Loucy (cell line): ENCODE measurements at regions not wholly inside any gene's neighbourhood (a gene's known extent, or its start where the extent isn't known, plus 50 kb on each side); places are given as distances from the start of the nearest gene placed in this dataset.

Source experiments
- CTCF ChIP-seq: fragments of 200-600 bp; sonication (generic); conservative IDR thresholded peaks from 2 replicates; pipeline ENCODE4 v1.5.1; 2014; ENCODE audit warnings: mild to moderate bottlenecking, antibody characterized with exemption, low read length
- EZH2phosphoT487 ChIP-seq: fragments of 200-600 bp; IDR thresholded peaks from 2 replicates; pipeline ENCODE4 v1.6.1; 2018; ENCODE audit warnings: antibody characterized with exemption, mild to moderate bottlenecking, moderate library complexity, borderline replicate concordance

DNA sequence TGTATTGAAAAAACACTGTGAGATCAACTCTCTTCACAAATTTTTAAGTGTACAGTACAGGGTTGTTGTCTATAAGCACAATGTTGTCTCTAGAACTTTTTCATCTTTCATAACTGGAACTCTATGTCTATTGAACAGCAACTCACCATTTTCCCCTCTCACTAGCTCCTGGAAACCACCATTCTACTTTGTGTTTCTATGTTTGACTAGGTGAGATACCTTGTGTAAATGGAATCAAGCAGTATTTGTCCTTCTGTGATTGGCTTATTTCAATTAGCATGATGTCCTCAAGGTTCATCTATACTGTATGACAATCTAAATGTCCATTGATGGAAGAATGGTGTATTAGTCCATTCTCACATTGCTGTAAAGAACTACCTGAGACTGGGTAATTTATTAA is 210.1 kb upstream of the FUT9 start:
- TF ChIP-seq CTCF, result no peak
- TF ChIP-seq EZH2phosphoT487, result no peak
